ENCODE measurements at regions not wholly inside any gene's neighbourhood (a gene's known extent, or its start where the extent isn't known, plus 50 kb on each side); places are given as distances from the start of the nearest gene placed in this dataset.
"Not testable (repeated sequence)": the region's sequence is repeated elsewhere in the genome, so short reads cannot be mapped to it uniquely, and the experiment has no call there.

GRCh38 chr9:42534325-42534983 is 351.0 kb downstream of the SPATA31A6 start:
- TF ChIP-seq FOXK1 (CRISPR knock-in tag; IDR thresholded peaks at IDR 0.05; ENCODE audit: borderline replicate concordance); CTCF (IDR thresholded peaks at IDR 0.05 in 2 of 3, conservative IDR thresholded peaks at IDR 0.05 in 1 of 3; ENCODE audit: insufficient read depth in 2 of 3, low read depth in 1 of 3, low read length in 3 of 3): not testable (repeated sequence)
